ENCODE measurements at regions not wholly inside any gene's neighbourhood (a gene's known extent, or its start where the extent isn't known, plus 50 kb on each side); places are given as distances from the start of the nearest gene placed in this dataset.
A peak's percentile ranks its signal among the peaks of the same experiment; 100 is the strongest.

GRCh38 chr10:92753865-92754264 is 64.1 kb downstream of the HHEX start (continued):
- no peak for TF ChIP-seq SNAPC5 (CRISPR knock-in tag; IDR thresholded peaks at IDR 0.05)
- TF ChIP-seq E2F5 (CRISPR knock-in tag; IDR thresholded peaks at IDR 0.05) = no peak
- TF ChIP-seq CCAR2 (IDR thresholded peaks at IDR 0.05; ENCODE audit: low read depth, low read length) = no peak
- no peak for TF ChIP-seq MLLT1 (IDR thresholded peaks at IDR 0.05)
- no peak for TF ChIP-seq ADNP (tag; IDR thresholded peaks at IDR 0.05)
- TF ChIP-seq GMEB1 (CRISPR knock-in tag; IDR thresholded peaks at IDR 0.05) = no peak
- no peak for TF ChIP-seq FOXP1 (CRISPR knock-in tag; IDR thresholded peaks at IDR 0.05)
- no peak for TF ChIP-seq CHD4 (IDR thresholded peaks at IDR 0.05; ENCODE audit: insufficient read depth, insufficient replicate concordance, low read depth, low read length, poor library complexity, severe bottlenecking)
- peak; percentile 72 for TF ChIP-seq CBFA2T2 (conservative IDR thresholded peaks at IDR 0.05)
- TF ChIP-seq MTF1 (CRISPR knock-in tag; IDR thresholded peaks at IDR 0.05; ENCODE audit: borderline replicate concordance) = no peak
- no peak for TF ChIP-seq KHSRP (IDR thresholded peaks at IDR 0.05)
- TF ChIP-seq CREB1 (IDR thresholded peaks at IDR 0.05) = no peak
- no peak for TF ChIP-seq CREB1 (CRISPR knock-in tag; IDR thresholded peaks at IDR 0.05)
- TF ChIP-seq HES1 (IDR thresholded peaks at IDR 0.05; ENCODE audit: low read depth) = no peak
- no peak for TF ChIP-seq THRAP3 (IDR thresholded peaks at IDR 0.05; ENCODE audit: borderline replicate concordance)
- TF ChIP-seq TEAD1 (CRISPR knock-in tag; IDR thresholded peaks at IDR 0.05) = 0 out of 4 replicates have a peak, but pooled peaks of 1 of the 2 experiments have one; percentile 34
- TF ChIP-seq STAT6 (CRISPR knock-in tag; IDR thresholded peaks at IDR 0.05) = no peak

Measured in K562 (cell line).